ENCODE measurements at regions not wholly inside any gene's neighbourhood (a gene's known extent, or its start where the extent isn't known, plus 50 kb on each side); places are given as distances from the start of the nearest gene placed in this dataset.

DNA sequence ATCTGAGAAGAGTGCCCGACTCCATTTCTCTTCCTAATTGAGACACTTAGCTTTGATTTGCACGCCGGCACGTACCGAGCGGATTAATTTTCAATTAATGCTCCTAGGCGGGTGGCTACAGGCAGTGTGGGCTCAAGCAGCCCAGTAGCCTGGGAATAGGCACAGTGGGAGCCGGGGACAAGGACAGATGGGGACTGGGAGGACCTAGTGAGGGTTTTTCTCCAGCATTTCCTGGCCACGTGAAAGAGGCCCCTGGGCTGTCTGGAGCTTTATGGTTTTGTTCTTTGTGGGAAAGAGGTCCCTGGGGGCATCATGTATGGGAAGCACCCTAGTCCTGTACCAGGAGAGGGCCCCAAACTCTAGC is 78.6 kb upstream of the CSF3R start:
- TF ChIP-seq ELF4 (IDR thresholded peaks at IDR 0.05) (no peak), FOXA1 (IDR thresholded peaks at IDR 0.05) (no peak), SP1 (IDR thresholded peaks at IDR 0.05) (no peak), TARDBP (IDR thresholded peaks at IDR 0.05) (no peak), BHLHE40 (IDR thresholded peaks at IDR 0.05; ENCODE audit: borderline replicate concordance) (no peak), FOXK2 (IDR thresholded peaks at IDR 0.05) (no peak), ARNT (IDR thresholded peaks at IDR 0.05) (no peak), L3MBTL2 (conservative IDR thresholded peaks at IDR 0.05) (no peak), NFRKB (IDR thresholded peaks at IDR 0.05) (no peak), CTBP1 (IDR thresholded peaks at IDR 0.05; ENCODE audit: borderline replicate concordance) (no peak), LEF1 (IDR thresholded peaks at IDR 0.05; ENCODE audit: borderline replicate concordance) (no peak), HDGF (IDR thresholded peaks at IDR 0.05; ENCODE audit: borderline replicate concordance) (no peak)
- TF ChIP-seq, protein P1, sequence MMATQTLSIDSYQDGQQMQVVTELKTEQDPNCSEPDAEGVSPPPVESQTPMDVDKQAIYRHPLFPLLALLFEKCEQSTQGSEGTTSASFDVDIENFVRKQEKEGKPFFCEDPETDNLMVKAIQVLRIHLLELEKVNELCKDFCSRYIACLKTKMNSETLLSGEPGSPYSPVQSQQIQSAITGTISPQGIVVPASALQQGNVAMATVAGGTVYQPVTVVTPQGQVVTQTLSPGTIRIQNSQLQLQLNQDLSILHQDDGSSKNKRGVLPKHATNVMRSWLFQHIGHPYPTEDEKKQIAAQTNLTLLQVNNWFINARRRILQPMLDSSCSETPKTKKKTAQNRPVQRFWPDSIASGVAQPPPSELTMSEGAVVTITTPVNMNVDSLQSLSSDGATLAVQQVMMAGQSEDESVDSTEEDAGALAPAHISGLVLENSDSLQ (IDR thresholded peaks at IDR 0.05) = no peak
